Panc1 (cell line): ENCODE measurements at regions not wholly inside any gene's neighbourhood (a gene's known extent, or its start where the extent isn't known, plus 50 kb on each side); places are given as distances from the start of the nearest gene placed in this dataset.

Experiments used
- ATAC-seq: fragments of 200-7000 bp; cut with Tn5 transposase; 2 replicates; pipeline ENCODE4 v1.9.1; 2020; ENCODE audit warnings: mild to moderate bottlenecking, moderate library complexity
- BruUV-seq: library from RNA; stranded (reverse); fragments of 400-500 nt; replicated peaks from 2 replicates; lab custom pipeline; 2021; lab: Mats Ljungman, UMichigan
- CTCF ChIA-PET: fragments of 300-600 bp; sonication (Branson Sonifier 250); formaldehyde crosslinking; loops from one replicate; lab custom pipeline; 2022; ENCODE audit warnings: antibody characterized with exemption; lab: Charles Lee
- POLR2A ChIA-PET: fragments of 300-600 bp; sonication (Branson Sonifier 250); formaldehyde crosslinking; loops from one replicate; lab custom pipeline; 2022; ENCODE audit warnings: antibody characterized with exemption; lab: Charles Lee
- DNase-seq: peaks from one replicate; pipeline ENCODE4 v3.0.0-alpha.2; 2010; ENCODE audit warnings: low read depth, low spot score
- H3K27ac ChIP-seq: 2 replicates; pipeline ENCODE4 v1.5.1; 2011; ENCODE audit warnings: mild to moderate bottlenecking, low read length, inconsistent platforms
- H3K27me3 ChIP-seq: fragments of 200-500 bp; sonication (Bioruptor generic); 2 replicates; pipeline ENCODE4 v1.6.0; 2014; ENCODE audit warnings: low read length, inconsistent platforms; ENCODE audit not compliant: control insufficient read depth, insufficient read depth
- H3K36me3 ChIP-seq: fragments of 200-500 bp; sonication (Bioruptor generic); 2 replicates; pipeline ENCODE4 v1.5.1; 2014; ENCODE audit warnings: inconsistent platforms, mild to moderate bottlenecking, low read length, moderate library complexity; ENCODE audit not compliant: control insufficient read depth, insufficient read depth
- H3K4me1 ChIP-seq: 2 replicates; pipeline ENCODE4 v1.5.1; 2011; ENCODE audit warnings: inconsistent platforms, mild to moderate bottlenecking, low read length, moderate library complexity; ENCODE audit not compliant: control insufficient read depth, insufficient read depth
- H3K4me3 ChIP-seq, 2 experiments: 2 replicates each; pipeline ENCODE4 v1.5.1; 2011 to 2012; ENCODE audit warnings: low read depth in 2 of 2, low read length in 2 of 2, mild to moderate bottlenecking in 2 of 2, inconsistent platforms in 1 of 2, moderate library complexity in 1 of 2
- H3K9me3 ChIP-seq: fragments of 200-500 bp; sonication (Bioruptor generic); 2 replicates; pipeline ENCODE4 v1.5.1; 2014; ENCODE audit warnings: low read depth, mild to moderate bottlenecking, inconsistent platforms, low read length, moderate library complexity; ENCODE audit not compliant: control insufficient read depth, insufficient read depth
- CTCF ChIP-seq: fragments of 450-650 bp; IDR thresholded peaks from 2 replicates; pipeline ENCODE4 v1.5.1; 2017; ENCODE audit warnings: mild to moderate bottlenecking
- POLR2AphosphoS5 ChIP-seq: IDR thresholded peaks from 2 replicates; pipeline ENCODE4 v1.6.1; 2012; ENCODE audit warnings: mild to moderate bottlenecking, low read depth, low read length, moderate library complexity
- SIN3A ChIP-seq: IDR thresholded peaks from 2 replicates; pipeline ENCODE4 v1.6.1; 2012; ENCODE audit warnings: low read depth, mild to moderate bottlenecking, low read length, moderate library complexity, borderline replicate concordance; ENCODE audit not compliant: insufficient read depth
- TCF7L2 ChIP-seq: IDR thresholded peaks from 2 replicates; pipeline ENCODE4 v1.6.1; 2011; ENCODE audit warnings: mild to moderate bottlenecking, low read depth, low read length, inconsistent platforms
- in situ Hi-C: cut with HindIII; loops from 2 replicates; pipeline ENCODE4 v1.10.0; 2016; ENCODE audit warnings: low sequenced_read_pairs, low pct_unique_long_range_greater_than_20kb
- intact Hi-C: fragments of 100-400 bp; cut with micrococcal nuclease; formaldehyde crosslinking; loops from one replicate; pipeline ENCODE4 v1.10.0; 2022; ENCODE audit not compliant: unreplicated experiment
- TF ChIP-seq, protein P1 (sequence below), 2 experiments: IDR thresholded peaks; 2 replicates each; pipeline ENCODE4 v1.6.1; 2011 to 2012; ENCODE audit warnings: low read depth in 2 of 2, control low read depth in 1 of 2, low read length in 1 of 2, mild to moderate bottlenecking in 1 of 2, moderate library complexity in 1 of 2; ENCODE audit not compliant: insufficient read depth in 1 of 2

DNA sequence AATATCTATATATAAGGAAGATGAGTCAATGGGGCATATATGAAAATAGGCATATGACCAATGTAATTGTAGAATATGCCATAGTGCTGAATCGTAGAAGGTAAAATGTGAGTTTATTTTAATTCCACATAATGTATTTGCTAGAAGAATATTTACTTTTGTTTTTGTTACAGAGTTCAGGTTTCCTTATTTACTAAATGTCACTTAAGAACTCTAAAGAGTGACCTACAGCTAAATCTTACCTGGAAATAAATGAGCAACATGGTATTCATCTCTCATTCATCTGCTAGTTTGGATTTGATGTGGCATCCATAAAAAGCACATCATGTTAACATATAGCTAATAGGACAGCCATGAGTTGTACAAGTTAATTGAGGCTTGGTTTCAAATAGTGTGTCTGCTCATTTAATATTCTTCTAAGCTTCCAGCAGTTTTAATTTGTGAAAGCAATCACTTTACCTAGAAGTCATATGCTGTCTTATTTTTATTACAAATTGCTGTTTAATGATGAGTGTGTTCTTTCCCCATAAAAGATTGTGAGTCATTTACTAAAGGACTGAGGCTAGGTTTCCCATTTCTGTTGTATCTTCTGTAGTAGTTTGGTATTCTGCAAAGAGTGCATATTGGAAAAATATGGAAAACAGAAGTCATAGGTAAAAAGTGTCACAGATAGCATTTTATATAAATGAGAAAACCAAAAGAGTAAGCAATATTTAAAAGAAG lies 222.1 kb upstream of the POU1F1 start:
- H3K4me1 ChIP-seq = no peaks in the 10 kb centered on the region
- DNase-seq (no peak), ATAC-seq (no peak)
- ChIA-PET POLR2A (no interaction called here), CTCF (no interaction called here)
- no peaks in the 10 kb centered on the region for H3K27me3 ChIP-seq
- in situ Hi-C loops (no loop called here), intact Hi-C loops (no loop called here)
- H3K36me3 ChIP-seq = no peaks in the 10 kb centered on the region
- no TSS peak for BruUV-seq
- H3K4me3 ChIP-seq = no peak overlapping the region
- no peak for TF ChIP-seq SIN3A
- TF ChIP-seq CTCF = no peak
- no peak for TF ChIP-seq TCF7L2
- TF ChIP-seq POLR2AphosphoS5 = no peak
- TF ChIP-seq, protein P1, sequence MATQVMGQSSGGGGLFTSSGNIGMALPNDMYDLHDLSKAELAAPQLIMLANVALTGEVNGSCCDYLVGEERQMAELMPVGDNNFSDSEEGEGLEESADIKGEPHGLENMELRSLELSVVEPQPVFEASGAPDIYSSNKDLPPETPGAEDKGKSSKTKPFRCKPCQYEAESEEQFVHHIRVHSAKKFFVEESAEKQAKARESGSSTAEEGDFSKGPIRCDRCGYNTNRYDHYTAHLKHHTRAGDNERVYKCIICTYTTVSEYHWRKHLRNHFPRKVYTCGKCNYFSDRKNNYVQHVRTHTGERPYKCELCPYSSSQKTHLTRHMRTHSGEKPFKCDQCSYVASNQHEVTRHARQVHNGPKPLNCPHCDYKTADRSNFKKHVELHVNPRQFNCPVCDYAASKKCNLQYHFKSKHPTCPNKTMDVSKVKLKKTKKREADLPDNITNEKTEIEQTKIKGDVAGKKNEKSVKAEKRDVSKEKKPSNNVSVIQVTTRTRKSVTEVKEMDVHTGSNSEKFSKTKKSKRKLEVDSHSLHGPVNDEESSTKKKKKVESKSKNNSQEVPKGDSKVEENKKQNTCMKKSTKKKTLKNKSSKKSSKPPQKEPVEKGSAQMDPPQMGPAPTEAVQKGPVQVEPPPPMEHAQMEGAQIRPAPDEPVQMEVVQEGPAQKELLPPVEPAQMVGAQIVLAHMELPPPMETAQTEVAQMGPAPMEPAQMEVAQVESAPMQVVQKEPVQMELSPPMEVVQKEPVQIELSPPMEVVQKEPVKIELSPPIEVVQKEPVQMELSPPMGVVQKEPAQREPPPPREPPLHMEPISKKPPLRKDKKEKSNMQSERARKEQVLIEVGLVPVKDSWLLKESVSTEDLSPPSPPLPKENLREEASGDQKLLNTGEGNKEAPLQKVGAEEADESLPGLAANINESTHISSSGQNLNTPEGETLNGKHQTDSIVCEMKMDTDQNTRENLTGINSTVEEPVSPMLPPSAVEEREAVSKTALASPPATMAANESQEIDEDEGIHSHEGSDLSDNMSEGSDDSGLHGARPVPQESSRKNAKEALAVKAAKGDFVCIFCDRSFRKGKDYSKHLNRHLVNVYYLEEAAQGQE (IDR thresholded peaks at IDR 0.05; ENCODE audit: insufficient read depth in 1 of 2, low read depth in 2 of 2, low read length in 1 of 2) = no peak
- H3K9me3 ChIP-seq = no peaks in the 10 kb centered on the region
- H3K27ac ChIP-seq = peak overlapping the region; percentile 69; the same call in 1 of the 2 replicates

DNA sequence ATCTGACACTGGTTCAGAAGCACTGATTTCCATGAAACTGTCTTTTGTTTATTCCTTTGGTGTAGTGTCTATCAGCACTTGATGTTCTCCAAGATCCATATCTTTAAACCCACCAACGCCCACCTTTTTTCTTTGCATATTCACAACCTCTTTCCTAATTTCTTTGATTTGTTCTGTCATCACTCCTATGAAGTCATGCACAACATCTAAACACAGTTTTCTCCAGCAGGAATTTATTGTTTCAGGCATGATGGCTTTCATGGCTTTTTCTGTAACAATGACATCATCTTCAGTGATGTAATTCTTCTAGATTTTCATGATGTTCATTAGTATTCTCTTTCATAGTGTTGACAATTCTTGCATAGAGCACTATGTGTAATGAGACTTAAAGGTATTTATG lies 219.6 kb upstream of the POU1F1 start:
- Histone ChIP-seq H3K4me1 (no peaks in the 10 kb centered on the region), H3K27me3 (no peaks in the 10 kb centered on the region), H3K9me3 (no peaks in the 10 kb centered on the region), H3K4me3 (no peak overlapping the region), H3K36me3 (no peaks in the 10 kb centered on the region), H3K27ac (no peak overlapping the region)
- intact Hi-C loops = no loop called here
- in situ Hi-C loops = no loop called here
- TF ChIP-seq TCF7L2 (no peak), SIN3A (no peak), POLR2AphosphoS5 (no peak), CTCF (no peak)
- TF ChIP-seq, protein P1 (IDR thresholded peaks at IDR 0.05; ENCODE audit: insufficient read depth in 1 of 2, low read depth in 2 of 2, low read length in 1 of 2) = no peak
- POLR2A ChIA-PET = no interaction called here
- DNase-seq (no peak), ATAC-seq (no peak)
- no TSS peak for BruUV-seq
- CTCF ChIA-PET = no interaction called here
